ENCODE measurements at regions not wholly inside any gene's neighbourhood (a gene's known extent, or its start where the extent isn't known, plus 50 kb on each side); places are given as distances from the start of the nearest gene placed in this dataset.

DNA sequence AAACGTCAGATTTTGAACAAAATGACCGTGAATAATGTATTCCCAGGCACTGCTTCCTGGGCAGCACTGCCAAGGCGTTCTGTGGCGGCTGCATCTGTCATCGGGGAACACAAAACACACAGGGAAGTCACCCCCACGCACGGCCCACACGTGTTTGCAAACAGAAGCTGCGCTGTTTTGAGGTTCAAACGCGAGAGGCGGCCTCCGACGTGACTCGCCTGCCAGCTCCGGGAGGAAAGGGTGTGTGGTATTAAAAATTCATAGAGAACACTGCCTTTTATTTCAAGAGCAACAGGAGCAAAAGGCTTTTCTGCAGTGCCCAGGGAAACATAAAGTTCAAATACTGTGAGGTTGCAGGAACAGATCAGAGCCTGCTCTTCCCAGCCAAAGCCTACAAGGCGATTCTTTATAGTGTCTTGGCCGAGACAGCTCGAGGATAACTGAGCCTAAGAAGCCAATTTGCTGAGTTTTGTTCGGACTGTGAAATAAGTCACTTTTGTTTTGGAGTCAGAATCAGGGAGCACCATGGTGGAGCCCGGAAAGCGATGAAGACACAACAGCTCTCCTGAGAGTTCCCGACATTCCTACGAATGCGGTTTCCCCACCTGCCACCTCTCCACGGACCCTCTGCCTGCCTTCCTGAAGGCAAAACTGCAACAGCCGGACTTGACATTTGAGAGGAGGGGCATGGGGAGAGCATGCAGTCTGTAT is 115.3 kb upstream of the IRX2 start (continued):
- TF ChIP-seq, protein P1, sequence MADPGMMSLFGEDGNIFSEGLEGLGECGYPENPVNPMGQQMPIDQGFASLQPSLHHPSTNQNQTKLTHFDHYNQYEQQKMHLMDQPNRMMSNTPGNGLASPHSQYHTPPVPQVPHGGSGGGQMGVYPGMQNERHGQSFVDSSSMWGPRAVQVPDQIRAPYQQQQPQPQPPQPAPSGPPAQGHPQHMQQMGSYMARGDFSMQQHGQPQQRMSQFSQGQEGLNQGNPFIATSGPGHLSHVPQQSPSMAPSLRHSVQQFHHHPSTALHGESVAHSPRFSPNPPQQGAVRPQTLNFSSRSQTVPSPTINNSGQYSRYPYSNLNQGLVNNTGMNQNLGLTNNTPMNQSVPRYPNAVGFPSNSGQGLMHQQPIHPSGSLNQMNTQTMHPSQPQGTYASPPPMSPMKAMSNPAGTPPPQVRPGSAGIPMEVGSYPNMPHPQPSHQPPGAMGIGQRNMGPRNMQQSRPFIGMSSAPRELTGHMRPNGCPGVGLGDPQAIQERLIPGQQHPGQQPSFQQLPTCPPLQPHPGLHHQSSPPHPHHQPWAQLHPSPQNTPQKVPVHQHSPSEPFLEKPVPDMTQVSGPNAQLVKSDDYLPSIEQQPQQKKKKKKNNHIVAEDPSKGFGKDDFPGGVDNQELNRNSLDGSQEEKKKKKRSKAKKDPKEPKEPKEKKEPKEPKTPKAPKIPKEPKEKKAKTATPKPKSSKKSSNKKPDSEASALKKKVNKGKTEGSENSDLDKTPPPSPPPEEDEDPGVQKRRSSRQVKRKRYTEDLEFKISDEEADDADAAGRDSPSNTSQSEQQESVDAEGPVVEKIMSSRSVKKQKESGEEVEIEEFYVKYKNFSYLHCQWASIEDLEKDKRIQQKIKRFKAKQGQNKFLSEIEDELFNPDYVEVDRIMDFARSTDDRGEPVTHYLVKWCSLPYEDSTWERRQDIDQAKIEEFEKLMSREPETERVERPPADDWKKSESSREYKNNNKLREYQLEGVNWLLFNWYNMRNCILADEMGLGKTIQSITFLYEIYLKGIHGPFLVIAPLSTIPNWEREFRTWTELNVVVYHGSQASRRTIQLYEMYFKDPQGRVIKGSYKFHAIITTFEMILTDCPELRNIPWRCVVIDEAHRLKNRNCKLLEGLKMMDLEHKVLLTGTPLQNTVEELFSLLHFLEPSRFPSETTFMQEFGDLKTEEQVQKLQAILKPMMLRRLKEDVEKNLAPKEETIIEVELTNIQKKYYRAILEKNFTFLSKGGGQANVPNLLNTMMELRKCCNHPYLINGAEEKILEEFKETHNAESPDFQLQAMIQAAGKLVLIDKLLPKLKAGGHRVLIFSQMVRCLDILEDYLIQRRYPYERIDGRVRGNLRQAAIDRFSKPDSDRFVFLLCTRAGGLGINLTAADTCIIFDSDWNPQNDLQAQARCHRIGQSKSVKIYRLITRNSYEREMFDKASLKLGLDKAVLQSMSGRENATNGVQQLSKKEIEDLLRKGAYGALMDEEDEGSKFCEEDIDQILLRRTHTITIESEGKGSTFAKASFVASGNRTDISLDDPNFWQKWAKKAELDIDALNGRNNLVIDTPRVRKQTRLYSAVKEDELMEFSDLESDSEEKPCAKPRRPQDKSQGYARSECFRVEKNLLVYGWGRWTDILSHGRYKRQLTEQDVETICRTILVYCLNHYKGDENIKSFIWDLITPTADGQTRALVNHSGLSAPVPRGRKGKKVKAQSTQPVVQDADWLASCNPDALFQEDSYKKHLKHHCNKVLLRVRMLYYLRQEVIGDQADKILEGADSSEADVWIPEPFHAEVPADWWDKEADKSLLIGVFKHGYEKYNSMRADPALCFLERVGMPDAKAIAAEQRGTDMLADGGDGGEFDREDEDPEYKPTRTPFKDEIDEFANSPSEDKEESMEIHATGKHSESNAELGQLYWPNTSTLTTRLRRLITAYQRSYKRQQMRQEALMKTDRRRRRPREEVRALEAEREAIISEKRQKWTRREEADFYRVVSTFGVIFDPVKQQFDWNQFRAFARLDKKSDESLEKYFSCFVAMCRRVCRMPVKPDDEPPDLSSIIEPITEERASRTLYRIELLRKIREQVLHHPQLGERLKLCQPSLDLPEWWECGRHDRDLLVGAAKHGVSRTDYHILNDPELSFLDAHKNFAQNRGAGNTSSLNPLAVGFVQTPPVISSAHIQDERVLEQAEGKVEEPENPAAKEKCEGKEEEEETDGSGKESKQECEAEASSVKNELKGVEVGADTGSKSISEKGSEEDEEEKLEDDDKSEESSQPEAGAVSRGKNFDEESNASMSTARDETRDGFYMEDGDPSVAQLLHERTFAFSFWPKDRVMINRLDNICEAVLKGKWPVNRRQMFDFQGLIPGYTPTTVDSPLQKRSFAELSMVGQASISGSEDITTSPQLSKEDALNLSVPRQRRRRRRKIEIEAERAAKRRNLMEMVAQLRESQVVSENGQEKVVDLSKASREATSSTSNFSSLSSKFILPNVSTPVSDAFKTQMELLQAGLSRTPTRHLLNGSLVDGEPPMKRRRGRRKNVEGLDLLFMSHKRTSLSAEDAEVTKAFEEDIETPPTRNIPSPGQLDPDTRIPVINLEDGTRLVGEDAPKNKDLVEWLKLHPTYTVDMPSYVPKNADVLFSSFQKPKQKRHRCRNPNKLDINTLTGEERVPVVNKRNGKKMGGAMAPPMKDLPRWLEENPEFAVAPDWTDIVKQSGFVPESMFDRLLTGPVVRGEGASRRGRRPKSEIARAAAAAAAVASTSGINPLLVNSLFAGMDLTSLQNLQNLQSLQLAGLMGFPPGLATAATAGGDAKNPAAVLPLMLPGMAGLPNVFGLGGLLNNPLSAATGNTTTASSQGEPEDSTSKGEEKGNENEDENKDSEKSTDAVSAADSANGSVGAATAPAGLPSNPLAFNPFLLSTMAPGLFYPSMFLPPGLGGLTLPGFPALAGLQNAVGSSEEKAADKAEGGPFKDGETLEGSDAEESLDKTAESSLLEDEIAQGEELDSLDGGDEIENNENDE (IDR thresholded peaks at IDR 0.05; ENCODE audit: insufficient replicate concordance, low read length), result no peak
- TF ChIP-seq CHD1 (IDR thresholded peaks at IDR 0.05; ENCODE audit: low read depth, low read length) (no peak), BCL11A (IDR thresholded peaks at IDR 0.05; ENCODE audit: low read depth in 2 of 2, low read length in 2 of 2) (no peak), CHD2 (IDR thresholded peaks at IDR 0.05; ENCODE audit: low read length) (no peak), POLR2AphosphoS5 (IDR thresholded peaks at IDR 0.05; ENCODE audit: low read depth, low read length) (no peak), GABPA (IDR thresholded peaks at IDR 0.05; ENCODE audit: borderline replicate concordance, insufficient read depth, low read length) (no peak)
